GM20000 (cell line): ENCODE measurements at regions not wholly inside any gene's neighbourhood (a gene's known extent, or its start where the extent isn't known, plus 50 kb on each side); places are given as distances from the start of the nearest gene placed in this dataset.

ENCODE experiments used
- DNase-seq: peaks from one replicate; pipeline ENCODE4 v3.0.0; 2012; ENCODE audit warnings: low spot score
- TF ChIP-seq, protein P1 (sequence below): IDR thresholded peaks from 2 replicates; pipeline ENCODE4 v1.5.1; 2012; ENCODE audit warnings: mild to moderate bottlenecking, control low read depth; ENCODE audit errors: extremely low read depth, missing control alignments

DNA sequence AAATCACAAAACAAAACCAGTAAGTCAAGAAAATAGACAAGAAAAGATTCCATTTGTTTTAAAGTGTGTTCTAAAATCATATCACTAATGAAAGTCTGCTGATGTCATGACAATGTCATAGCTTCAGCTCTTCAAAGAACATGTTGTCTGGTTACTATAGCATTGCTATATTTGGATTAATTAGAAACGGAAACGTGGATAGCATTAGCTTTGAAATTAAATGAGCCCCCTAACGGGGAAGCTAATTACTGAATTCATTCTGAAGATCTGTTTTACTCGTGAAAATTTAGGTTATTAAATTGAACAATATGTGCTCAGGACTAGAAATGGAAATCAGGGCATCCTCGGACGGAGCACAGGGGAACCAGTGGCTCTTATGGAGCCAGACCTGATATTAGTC is 316.7 kb upstream of the AGTR1 start:
- DNase-seq: no peak
- TF ChIP-seq, protein P1, sequence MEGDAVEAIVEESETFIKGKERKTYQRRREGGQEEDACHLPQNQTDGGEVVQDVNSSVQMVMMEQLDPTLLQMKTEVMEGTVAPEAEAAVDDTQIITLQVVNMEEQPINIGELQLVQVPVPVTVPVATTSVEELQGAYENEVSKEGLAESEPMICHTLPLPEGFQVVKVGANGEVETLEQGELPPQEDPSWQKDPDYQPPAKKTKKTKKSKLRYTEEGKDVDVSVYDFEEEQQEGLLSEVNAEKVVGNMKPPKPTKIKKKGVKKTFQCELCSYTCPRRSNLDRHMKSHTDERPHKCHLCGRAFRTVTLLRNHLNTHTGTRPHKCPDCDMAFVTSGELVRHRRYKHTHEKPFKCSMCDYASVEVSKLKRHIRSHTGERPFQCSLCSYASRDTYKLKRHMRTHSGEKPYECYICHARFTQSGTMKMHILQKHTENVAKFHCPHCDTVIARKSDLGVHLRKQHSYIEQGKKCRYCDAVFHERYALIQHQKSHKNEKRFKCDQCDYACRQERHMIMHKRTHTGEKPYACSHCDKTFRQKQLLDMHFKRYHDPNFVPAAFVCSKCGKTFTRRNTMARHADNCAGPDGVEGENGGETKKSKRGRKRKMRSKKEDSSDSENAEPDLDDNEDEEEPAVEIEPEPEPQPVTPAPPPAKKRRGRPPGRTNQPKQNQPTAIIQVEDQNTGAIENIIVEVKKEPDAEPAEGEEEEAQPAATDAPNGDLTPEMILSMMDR: no peak

DNA sequence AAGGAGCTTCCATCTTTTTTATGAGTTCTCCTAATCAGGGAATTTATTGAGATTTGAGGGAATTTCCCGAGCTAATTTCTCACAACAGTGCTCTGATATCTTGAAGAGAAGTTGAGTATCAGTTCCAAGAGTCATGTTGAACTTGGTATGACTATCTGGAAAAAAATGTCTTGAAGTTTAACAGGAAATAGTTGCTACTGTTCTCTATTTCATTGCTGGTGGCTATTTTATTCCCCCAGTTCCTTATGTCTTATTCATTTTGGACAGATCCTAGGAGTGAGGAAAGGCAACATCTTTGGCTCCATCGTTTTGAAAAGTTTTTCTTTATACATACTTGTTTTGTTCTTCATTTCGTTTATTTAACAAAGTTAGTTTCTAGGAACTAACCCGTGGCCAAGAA is 307.8 kb upstream of the AGTR1 start:
- TF ChIP-seq, protein P1: no peak
- no peak for DNase-seq

DNA sequence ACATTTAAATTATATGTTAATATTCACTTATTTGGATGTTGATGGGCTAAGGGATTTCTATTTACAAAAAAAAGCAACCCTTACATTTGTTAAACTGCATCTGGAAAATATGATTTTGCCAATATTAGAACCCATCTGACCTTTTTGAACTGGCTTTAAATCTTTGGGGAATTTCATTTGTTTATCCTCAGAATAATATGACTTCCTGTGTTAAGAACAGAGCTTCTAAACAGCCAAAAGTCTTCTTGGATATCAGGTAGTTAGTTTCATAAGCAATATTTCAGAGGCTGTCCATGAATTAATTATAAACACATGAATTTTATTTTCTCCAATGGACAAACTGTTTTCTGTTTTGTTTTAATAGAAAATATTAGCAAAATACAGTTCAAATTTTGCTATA is 301.9 kb upstream of the AGTR1 start:
- TF ChIP-seq, protein P1: no peak

GRCh38 chr3:148400754-148401153 is 296.9 kb upstream of the AGTR1 start:
- TF ChIP-seq, protein P1: no peak

More for the DNA sequence above, 301.9 kb upstream of the AGTR1 start:
- DNase-seq: no peak

GRCh38 chr3:148408667-148409066 is 289.0 kb upstream of the AGTR1 start:
- TF ChIP-seq, protein P1: no peak
- no peak for DNase-seq

More at GRCh38 chr3:148400754-148401153, 296.9 kb upstream of the AGTR1 start:
- DNase-seq: no peak

GRCh38 chr3:148420242-148420641 is 277.5 kb upstream of the AGTR1 start:
- TF ChIP-seq, protein P1: no peak
- no peak for DNase-seq

GRCh38 chr3:148428862-148429605 is 268.7 kb upstream of the AGTR1 start:
- TF ChIP-seq, protein P1: no peak

More at GRCh38 chr3:148428862-148429605, 268.7 kb upstream of the AGTR1 start:
- no peak for DNase-seq
